ENCODE measurements at regions not wholly inside any gene's neighbourhood (a gene's known extent, or its start where the extent isn't known, plus 50 kb on each side); places are given as distances from the start of the nearest gene placed in this dataset.

DNA sequence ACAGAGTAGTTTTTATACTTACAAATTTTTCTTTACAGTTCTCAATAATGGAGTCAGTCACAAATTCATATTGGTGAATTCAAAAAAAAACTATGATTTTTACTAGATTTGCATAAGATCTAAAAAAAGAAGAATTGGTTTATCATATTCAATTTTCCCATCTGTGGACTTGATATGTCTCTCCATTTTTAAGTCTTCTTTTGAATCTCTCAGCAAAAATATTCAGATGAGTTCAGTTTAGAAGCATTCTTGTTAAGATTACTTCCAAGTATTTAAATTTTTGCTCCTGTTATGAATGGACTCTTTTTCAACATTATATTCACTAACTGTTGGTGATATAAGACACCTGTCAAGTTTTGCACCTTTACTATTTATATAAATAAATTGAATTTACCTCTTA, 360.6 kb upstream of the FLRT2 start:
- DNase-seq (ENCODE audit: extremely low read depth, insufficient read length), result no peak
- Histone ChIP-seq H3K27me3 (replicated peaks; ENCODE audit: control insufficient read depth, insufficient read depth, low read length) (no peaks in the 10 kb centered on the region), H3K4me3 (replicated peaks; ENCODE audit: low read depth, low read length) (no peak overlapping the region), H3K36me3 (ENCODE audit: control insufficient read depth, insufficient read depth, low read length) (no peaks in the 10 kb centered on the region)
- TF ChIP-seq, protein P1, sequence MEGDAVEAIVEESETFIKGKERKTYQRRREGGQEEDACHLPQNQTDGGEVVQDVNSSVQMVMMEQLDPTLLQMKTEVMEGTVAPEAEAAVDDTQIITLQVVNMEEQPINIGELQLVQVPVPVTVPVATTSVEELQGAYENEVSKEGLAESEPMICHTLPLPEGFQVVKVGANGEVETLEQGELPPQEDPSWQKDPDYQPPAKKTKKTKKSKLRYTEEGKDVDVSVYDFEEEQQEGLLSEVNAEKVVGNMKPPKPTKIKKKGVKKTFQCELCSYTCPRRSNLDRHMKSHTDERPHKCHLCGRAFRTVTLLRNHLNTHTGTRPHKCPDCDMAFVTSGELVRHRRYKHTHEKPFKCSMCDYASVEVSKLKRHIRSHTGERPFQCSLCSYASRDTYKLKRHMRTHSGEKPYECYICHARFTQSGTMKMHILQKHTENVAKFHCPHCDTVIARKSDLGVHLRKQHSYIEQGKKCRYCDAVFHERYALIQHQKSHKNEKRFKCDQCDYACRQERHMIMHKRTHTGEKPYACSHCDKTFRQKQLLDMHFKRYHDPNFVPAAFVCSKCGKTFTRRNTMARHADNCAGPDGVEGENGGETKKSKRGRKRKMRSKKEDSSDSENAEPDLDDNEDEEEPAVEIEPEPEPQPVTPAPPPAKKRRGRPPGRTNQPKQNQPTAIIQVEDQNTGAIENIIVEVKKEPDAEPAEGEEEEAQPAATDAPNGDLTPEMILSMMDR (IDR thresholded peaks at IDR 0.05; ENCODE audit: insufficient read depth, low read length, poor library complexity, severe bottlenecking), result no peak

GRCh38 chr14:85172290-85172689, 357.7 kb upstream of the FLRT2 start:
- H3K27me3 ChIP-seq (replicated peaks; ENCODE audit: control insufficient read depth, insufficient read depth, low read length), result no peaks in the 10 kb centered on the region
- no peak for DNase-seq (ENCODE audit: extremely low read depth, insufficient read length)
- TF ChIP-seq, protein P1 (IDR thresholded peaks at IDR 0.05; ENCODE audit: insufficient read depth, low read length, poor library complexity, severe bottlenecking), result no peak
- no peaks in the 10 kb centered on the region for H3K36me3 ChIP-seq (ENCODE audit: control insufficient read depth, insufficient read depth, low read length)
- no peak overlapping the region for H3K4me3 ChIP-seq (replicated peaks; ENCODE audit: low read depth, low read length)

GRCh38 chr14:85172889-85173477, 357.0 kb upstream of the FLRT2 start:
- no peak overlapping the region for H3K4me3 ChIP-seq (replicated peaks; ENCODE audit: low read depth, low read length)
- TF ChIP-seq, protein P1 (IDR thresholded peaks at IDR 0.05; ENCODE audit: insufficient read depth, low read length, poor library complexity, severe bottlenecking), result no peak
- H3K27me3 ChIP-seq (replicated peaks; ENCODE audit: control insufficient read depth, insufficient read depth, low read length), result no peaks in the 10 kb centered on the region
- no peak for DNase-seq (ENCODE audit: extremely low read depth, insufficient read length)
- H3K36me3 ChIP-seq (ENCODE audit: control insufficient read depth, insufficient read depth, low read length), result no peaks in the 10 kb centered on the region

GRCh38 chr14:85175556-85175955, 354.4 kb upstream of the FLRT2 start:
- Histone ChIP-seq H3K36me3 (ENCODE audit: control insufficient read depth, insufficient read depth, low read length) (no peaks in the 10 kb centered on the region), H3K4me3 (replicated peaks; ENCODE audit: low read depth, low read length) (no peak overlapping the region), H3K27me3 (replicated peaks; ENCODE audit: control insufficient read depth, insufficient read depth, low read length) (no peaks in the 10 kb centered on the region)
- DNase-seq (ENCODE audit: extremely low read depth, insufficient read length), result no peak
- TF ChIP-seq, protein P1 (IDR thresholded peaks at IDR 0.05; ENCODE audit: insufficient read depth, low read length, poor library complexity, severe bottlenecking), result no peak

DNA sequence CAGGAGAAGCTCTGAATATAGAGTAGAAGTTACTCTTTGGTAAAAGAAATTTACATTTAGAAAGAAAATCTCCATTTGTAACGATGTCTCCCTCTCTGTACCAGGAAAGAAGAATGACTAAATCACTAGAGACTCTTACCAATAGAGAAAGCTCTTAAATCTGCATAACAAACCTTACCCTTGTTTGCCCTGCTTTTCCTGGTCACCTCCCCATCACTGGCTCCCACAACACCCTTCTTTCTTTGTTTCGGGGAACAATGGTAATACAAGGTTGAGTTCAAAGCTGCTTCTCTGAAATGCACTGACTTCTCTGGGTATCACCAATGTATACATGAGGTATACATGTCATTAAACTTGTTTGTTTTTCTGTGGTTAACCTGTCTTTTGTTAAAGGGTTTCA, 351.1 kb upstream of the FLRT2 start:
- Histone ChIP-seq H3K27me3 (replicated peaks; ENCODE audit: control insufficient read depth, insufficient read depth, low read length) (no peaks in the 10 kb centered on the region), H3K4me3 (replicated peaks; ENCODE audit: low read depth, low read length) (no peak overlapping the region), H3K36me3 (ENCODE audit: control insufficient read depth, insufficient read depth, low read length) (no peaks in the 10 kb centered on the region)
- TF ChIP-seq, protein P1 (IDR thresholded peaks at IDR 0.05; ENCODE audit: insufficient read depth, low read length, poor library complexity, severe bottlenecking), result no peak
- no peak for DNase-seq (ENCODE audit: extremely low read depth, insufficient read length)

DNA sequence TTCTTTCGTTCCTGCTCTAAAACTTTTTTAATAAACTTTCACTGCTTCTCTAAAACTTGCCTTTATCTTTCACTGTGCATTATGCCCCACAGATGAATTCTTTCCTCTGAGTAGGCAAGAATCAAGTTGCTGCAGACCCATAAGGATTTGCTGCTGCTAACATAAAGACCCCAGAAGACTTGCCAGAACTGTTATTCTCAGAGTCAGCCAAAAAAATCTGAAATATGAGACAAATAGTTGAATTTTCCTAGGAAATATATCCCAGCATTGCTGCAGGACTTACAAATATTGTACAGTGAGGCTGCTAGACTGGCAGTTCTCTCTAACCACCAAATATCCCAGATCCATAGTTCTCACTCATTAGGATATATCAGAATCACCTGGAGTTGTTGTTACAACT, 349.1 kb upstream of the FLRT2 start:
- H3K27me3 ChIP-seq (replicated peaks; ENCODE audit: control insufficient read depth, insufficient read depth, low read length), result no peaks in the 10 kb centered on the region
- TF ChIP-seq, protein P1 (IDR thresholded peaks at IDR 0.05; ENCODE audit: insufficient read depth, low read length, poor library complexity, severe bottlenecking), result no peak
- no peak for DNase-seq (ENCODE audit: extremely low read depth, insufficient read length)
- no peaks in the 10 kb centered on the region for H3K36me3 ChIP-seq (ENCODE audit: control insufficient read depth, insufficient read depth, low read length)
- H3K4me3 ChIP-seq (replicated peaks; ENCODE audit: low read depth, low read length), result no peak overlapping the region
